Fibroblast of pulmonary artery (primary cell): ENCODE measurements at regions not wholly inside any gene's neighbourhood (a gene's known extent, or its start where the extent isn't known, plus 50 kb on each side); places are given as distances from the start of the nearest gene placed in this dataset.

Experiments
- DNase-seq: peaks from one replicate; pipeline ENCODE4 v3.0.0-alpha.2; 2010; ENCODE audit warnings: low read depth
- H3K4me3 ChIP-seq: replicated peaks from 2 replicates; pipeline ENCODE4 v1.5.1; 2011; ENCODE audit warnings: low read depth, mild to moderate bottlenecking, control low read depth, low read length, moderate library complexity
- TF ChIP-seq, protein P1 (sequence below): IDR thresholded peaks from 2 replicates; pipeline ENCODE4 v1.5.1; 2011; ENCODE audit warnings: mild to moderate bottlenecking, control low read depth, low read length, inconsistent platforms; ENCODE audit errors: missing control alignments

DNA sequence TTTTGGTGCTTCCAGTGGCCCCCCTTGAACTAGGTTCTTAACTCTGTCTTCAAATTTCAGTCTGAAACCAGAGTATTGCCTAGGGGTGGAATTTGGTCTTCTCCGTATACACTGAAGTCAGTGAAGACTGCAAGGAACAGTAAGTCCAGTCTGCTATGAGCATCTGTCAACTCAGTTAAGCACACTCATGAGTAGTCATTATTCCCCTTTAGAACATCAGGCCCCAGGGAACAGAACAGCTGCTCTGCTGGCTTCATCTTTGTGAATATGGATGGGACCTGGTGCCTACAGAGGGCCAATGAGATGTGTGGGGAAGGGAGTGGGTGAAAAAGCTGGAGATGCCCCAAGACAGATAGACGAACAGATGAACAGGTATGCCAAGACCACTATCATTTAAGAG, 85.2 kb upstream of the PRR23C start:
- DNase-seq: no peak
- TF ChIP-seq, protein P1, sequence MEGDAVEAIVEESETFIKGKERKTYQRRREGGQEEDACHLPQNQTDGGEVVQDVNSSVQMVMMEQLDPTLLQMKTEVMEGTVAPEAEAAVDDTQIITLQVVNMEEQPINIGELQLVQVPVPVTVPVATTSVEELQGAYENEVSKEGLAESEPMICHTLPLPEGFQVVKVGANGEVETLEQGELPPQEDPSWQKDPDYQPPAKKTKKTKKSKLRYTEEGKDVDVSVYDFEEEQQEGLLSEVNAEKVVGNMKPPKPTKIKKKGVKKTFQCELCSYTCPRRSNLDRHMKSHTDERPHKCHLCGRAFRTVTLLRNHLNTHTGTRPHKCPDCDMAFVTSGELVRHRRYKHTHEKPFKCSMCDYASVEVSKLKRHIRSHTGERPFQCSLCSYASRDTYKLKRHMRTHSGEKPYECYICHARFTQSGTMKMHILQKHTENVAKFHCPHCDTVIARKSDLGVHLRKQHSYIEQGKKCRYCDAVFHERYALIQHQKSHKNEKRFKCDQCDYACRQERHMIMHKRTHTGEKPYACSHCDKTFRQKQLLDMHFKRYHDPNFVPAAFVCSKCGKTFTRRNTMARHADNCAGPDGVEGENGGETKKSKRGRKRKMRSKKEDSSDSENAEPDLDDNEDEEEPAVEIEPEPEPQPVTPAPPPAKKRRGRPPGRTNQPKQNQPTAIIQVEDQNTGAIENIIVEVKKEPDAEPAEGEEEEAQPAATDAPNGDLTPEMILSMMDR: no peak

DNA sequence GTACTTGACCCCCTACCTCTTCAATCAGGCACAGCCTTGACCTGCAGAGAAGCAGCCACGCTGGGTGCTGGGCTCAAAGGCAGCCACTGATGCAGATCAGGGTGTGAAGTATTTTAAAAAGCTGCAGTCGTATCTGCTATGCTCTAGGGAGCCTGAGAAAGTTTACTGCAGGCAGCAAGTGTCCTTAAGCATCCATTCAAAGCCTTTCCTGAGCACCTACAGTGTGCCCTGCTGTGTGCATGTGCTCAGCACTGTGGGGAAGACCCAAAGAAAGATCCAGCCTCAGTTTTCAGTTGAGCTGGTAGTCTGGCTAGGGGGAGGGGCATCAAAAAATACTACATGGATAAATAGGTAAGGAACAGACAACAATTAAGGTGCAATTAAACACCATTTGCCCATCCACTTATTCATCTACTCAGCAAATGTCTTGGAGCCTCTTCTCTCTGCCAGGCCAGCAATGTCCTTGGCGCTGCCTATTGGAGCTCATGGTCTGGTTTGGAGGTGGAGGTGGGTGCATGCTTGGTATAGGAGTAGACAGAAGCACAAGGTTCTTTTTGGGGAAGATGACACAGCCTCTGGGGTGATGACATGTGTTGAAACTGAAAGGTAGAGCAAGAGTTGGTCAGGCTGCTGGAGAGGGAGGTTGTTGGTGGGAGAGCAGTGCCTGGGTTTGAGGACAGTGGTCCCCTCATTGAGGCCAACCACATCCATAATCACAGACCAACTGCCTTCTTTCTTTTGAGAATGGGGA, 85.9 kb upstream of the PRR23C start:
- no peak overlapping the region for H3K4me3 ChIP-seq
- no peak for DNase-seq
- TF ChIP-seq, protein P1: no peak

More for the DNA sequence above, 85.2 kb upstream of the PRR23C start:
- H3K4me3 ChIP-seq: no peak overlapping the region

DNA sequence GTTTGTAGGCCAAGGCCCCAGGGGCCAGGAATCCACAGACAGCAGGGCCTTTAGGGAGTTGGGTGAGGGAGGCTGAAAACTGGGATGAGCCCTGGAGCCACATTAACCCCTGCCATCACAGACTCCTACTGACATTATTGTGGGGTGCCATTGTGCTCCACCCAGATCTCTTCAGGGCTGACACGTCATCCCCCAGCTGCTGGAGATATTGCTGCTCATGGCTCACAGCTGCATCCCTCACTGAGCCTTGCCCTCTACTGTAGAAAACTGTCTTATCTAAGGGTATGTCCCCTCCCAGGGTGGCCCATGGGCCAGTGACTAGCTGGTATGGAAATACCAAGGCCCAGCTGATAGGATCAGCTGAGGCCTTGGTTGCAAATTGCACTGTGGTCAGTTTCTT, 87.3 kb upstream of the PRR23C start:
- no peak for DNase-seq

DNA sequence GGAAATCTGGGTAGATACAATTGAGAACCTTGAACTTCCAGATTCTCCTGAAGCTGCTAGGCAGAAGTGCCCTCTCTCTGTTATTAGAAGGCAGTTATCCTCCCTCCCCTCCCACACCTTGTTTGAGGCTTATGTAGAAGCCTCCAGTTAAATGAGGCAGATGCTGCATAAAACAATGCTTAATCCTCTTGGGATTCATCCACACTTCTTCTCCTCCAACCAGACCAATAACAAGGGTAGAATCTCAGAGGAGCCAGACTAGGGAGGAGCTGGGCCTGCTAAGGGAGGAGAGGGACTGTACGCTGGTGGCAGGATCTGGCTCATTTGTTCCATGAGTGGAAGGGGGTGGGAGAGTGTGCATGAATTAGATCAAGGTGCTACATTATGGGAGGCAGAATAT, 88.3 kb upstream of the PRR23C start:
- H3K4me3 ChIP-seq: no peak overlapping the region
- TF ChIP-seq, protein P1: no peak
- DNase-seq: no peak

More for the DNA sequence above, 87.3 kb upstream of the PRR23C start:
- TF ChIP-seq, protein P1: no peak
- H3K4me3 ChIP-seq: no peak overlapping the region

DNA sequence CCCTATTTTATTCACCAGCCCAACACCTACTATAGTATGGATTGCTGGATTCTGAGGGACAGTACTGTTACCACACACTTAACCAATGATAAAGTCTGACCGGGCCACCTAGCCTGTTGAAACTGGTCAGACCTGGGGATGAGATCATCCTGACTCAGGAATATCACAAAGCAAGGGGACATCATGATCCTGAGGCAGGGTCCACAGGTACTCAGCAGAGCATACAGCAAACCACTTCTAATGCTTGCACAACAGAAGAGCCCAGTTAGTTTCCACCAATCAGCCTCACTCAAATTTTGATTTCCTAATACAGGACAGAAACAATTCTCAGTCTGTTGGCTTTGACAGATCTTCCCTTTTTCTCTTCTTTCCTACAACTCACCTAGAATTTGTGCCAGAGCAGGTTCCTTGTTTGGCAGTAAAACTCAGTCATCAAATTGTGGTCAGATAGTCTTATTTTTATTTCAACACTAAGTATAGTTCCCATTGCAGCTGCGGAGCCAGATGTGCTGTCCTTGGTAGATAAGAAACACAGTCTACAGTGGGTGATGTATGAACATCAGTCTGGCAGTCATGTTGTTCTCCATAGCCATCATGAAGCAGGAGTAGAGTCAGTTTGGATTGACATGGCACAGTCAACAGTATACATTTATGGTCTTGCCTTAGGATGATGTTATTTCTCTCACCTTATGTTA, 90.1 kb upstream of the PRR23C start:
- no peak for DNase-seq
- TF ChIP-seq, protein P1: no peak
- no peak overlapping the region for H3K4me3 ChIP-seq

DNA sequence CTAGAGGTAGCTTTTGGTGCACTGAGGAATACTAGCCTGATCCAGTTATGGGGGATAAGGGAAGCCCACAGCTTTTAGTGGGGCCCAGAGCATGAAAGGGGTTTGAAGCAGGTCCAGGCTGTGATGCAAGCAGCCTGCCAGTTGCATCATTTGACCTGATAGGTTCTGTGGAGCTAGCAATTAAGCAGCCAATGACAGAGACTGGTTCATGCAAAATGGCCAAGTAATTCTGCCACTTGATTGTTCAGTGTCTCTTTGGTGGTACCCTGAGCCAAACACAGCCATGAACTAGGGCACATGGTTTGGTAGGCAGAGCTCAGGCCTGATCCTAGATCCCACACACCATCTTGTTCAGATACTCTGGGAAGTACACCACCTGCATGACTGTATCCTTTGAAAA, 91.0 kb upstream of the PRR23C start:
- TF ChIP-seq, protein P1: no peak
- H3K4me3 ChIP-seq: no peak overlapping the region

More for the DNA sequence above, 91.0 kb upstream of the PRR23C start:
- no peak for DNase-seq
